Caco-2 (cell line): ENCODE measurements at regions not wholly inside any gene's neighbourhood (a gene's known extent, or its start where the extent isn't known, plus 50 kb on each side); places are given as distances from the start of the nearest gene placed in this dataset.

Experiments
- BruUV-seq: library from RNA; stranded (reverse); fragments of 400-500 nt; replicated peaks from 2 replicates; lab custom pipeline; 2021; lab: Mats Ljungman, UMichigan
- CTCF ChIA-PET: fragments of 300-600 bp; sonication (Branson Sonifier 250); formaldehyde crosslinking; loops from one replicate; lab custom pipeline; 2022; ENCODE audit warnings: antibody characterized with exemption; lab: Charles Lee
- POLR2A ChIA-PET: fragments of 300-600 bp; sonication (Branson Sonifier 250); formaldehyde crosslinking; loops from one replicate; lab custom pipeline; 2022; ENCODE audit warnings: antibody characterized with exemption; lab: Charles Lee
- DNase-seq, 2 experiments: peaks; one replicate each; pipeline versions ENCODE4 v3.0.0 to v3.0.0-alpha.2; 2020 to 2022
- H3K27me3 ChIP-seq: replicated peaks from 2 replicates; pipeline ENCODE4 v1.6.0; 2011; ENCODE audit warnings: low read length; ENCODE audit not compliant: control insufficient read depth, insufficient read depth
- H3K36me3 ChIP-seq: 2 replicates; pipeline ENCODE4 v1.5.1; 2011; ENCODE audit warnings: low read length; ENCODE audit not compliant: control insufficient read depth, insufficient read depth
- H3K4me1 ChIP-seq: fragments of 250-450 bp; sonication (Bioruptor Pico); 2 replicates; pipeline ENCODE4 v1.5.1; 2020; ENCODE audit warnings: mild to moderate bottlenecking
- H3K4me3 ChIP-seq: 2 replicates; pipeline ENCODE4 v1.5.1; 2011; ENCODE audit warnings: low read depth, mild to moderate bottlenecking, control low read depth, low read length
- H3K9me3 ChIP-seq: fragments of 250-450 bp; sonication (Bioruptor Pico); 2 replicates; pipeline ENCODE4 v1.5.1; 2020; ENCODE audit warnings: mild to moderate bottlenecking, moderate library complexity
- H3K27ac Mint-ChIP-seq: one replicate; pipeline ENCODE4 v1.8.0; 2022; ENCODE audit warnings: mixed read lengths; ENCODE audit not compliant: unreplicated experiment
- H3K27me3 Mint-ChIP-seq: one replicate; pipeline ENCODE4 v1.8.0; 2022; ENCODE audit warnings: mixed read lengths; ENCODE audit not compliant: insufficient read depth, unreplicated experiment
- H3K36me3 Mint-ChIP-seq: one replicate; pipeline ENCODE4 v1.8.0; 2022; ENCODE audit warnings: mild to moderate bottlenecking, mixed read lengths; ENCODE audit not compliant: insufficient read depth, unreplicated experiment
- H3K4me1 Mint-ChIP-seq: one replicate; pipeline ENCODE4 v1.8.0; 2022; ENCODE audit warnings: low read depth, mixed read lengths; ENCODE audit not compliant: unreplicated experiment
- H3K4me3 Mint-ChIP-seq: one replicate; pipeline ENCODE4 v1.8.0; 2022; ENCODE audit warnings: mild to moderate bottlenecking, moderate library complexity, mixed read lengths; ENCODE audit not compliant: unreplicated experiment
- H3K9me3 Mint-ChIP-seq: one replicate; pipeline ENCODE4 v1.8.0; 2022; ENCODE audit warnings: mixed read lengths; ENCODE audit not compliant: unreplicated experiment
- CTCF ChIP-seq, 2 experiments: fragments of 200-600 bp in 1 of 2; IDR thresholded peaks; 1 replicate in 1 of 2; 2 replicates in 1 of 2; pipeline versions ENCODE4 v1.5.1 to v1.8.0; 2011 to 2022; ENCODE audit warnings: antibody characterized with exemption in 1 of 2, control low read depth in 1 of 2, inconsistent platforms in 1 of 2, low read depth in 1 of 2, low read length in 1 of 2, mild to moderate bottlenecking in 1 of 2, moderate library complexity in 1 of 2; ENCODE audit not compliant: insufficient read depth in 1 of 2, severe bottlenecking in 1 of 2, unreplicated experiment in 1 of 2
- intact Hi-C: fragments of 100-400 bp; cut with micrococcal nuclease; formaldehyde crosslinking; loops from one replicate; pipeline ENCODE4 v1.10.0; 2022; ENCODE audit not compliant: unreplicated experiment

- H3K4me3 ChIP-seq: no peak overlapping the region
- Mint-ChIP-seq H3K4me3 (no peak overlapping the region), H3K9me3 (no peaks in the 10 kb centered on the region), H3K36me3 (peaks cover 6% of the 10 kb centered on the region), H3K4me1 (peaks cover 9% of the 10 kb centered on the region), H3K27me3 (peaks cover 28% of the 10 kb centered on the region), H3K27ac (no peak overlapping the region)
- peaks cover 6% of the 10 kb centered on the region for H3K27me3 ChIP-seq
- ChIA-PET CTCF (interaction anchor here (0.5 kb wide), 1 partner anchor 1109 kb away, joined by 3 read pairs; no protein-coding TSS in a partner anchor), POLR2A (no interaction called here)
- intact Hi-C loops: no loop called here
- TF ChIP-seq CTCF (IDR thresholded peaks at IDR 0.05; ENCODE audit: insufficient read depth in 1 of 2, low read depth in 1 of 2, low read length in 1 of 2, severe bottlenecking in 1 of 2, unreplicated experiment in 1 of 2): no peak
- 0 out of 2 replicates have a peak, but pooled peaks cover 4% of the 10 kb centered on the region for H3K4me1 ChIP-seq
- no TSS peak for BruUV-seq
- no peak for DNase-seq
- H3K9me3 ChIP-seq: no peaks in the 10 kb centered on the region
- no peaks in the 10 kb centered on the region for H3K36me3 ChIP-seq
Measured at GRCh38 chr10:50993771-50994251, 80.5 kb upstream of the PRKG1 start.

- Histone ChIP-seq H3K9me3 (no peaks in the 10 kb centered on the region), H3K27me3 (no peaks in the 10 kb centered on the region), H3K4me1 (no peaks in the 10 kb centered on the region), H3K36me3 (no peaks in the 10 kb centered on the region), H3K4me3 (no peak overlapping the region)
- TF ChIP-seq CTCF (IDR thresholded peaks at IDR 0.05; ENCODE audit: insufficient read depth in 1 of 2, low read depth in 1 of 2, low read length in 1 of 2, severe bottlenecking in 1 of 2, unreplicated experiment in 1 of 2): no peak
- intact Hi-C loops: no loop called here
- no TSS peak for BruUV-seq
- H3K9me3 Mint-ChIP-seq: no peaks in the 10 kb centered on the region
- POLR2A ChIA-PET: no interaction called here
- H3K4me1 Mint-ChIP-seq: no peaks in the 10 kb centered on the region
- H3K4me3 Mint-ChIP-seq: no peak overlapping the region
- H3K36me3 Mint-ChIP-seq: no peaks in the 10 kb centered on the region
- CTCF ChIA-PET: no interaction called here
- peaks cover 19% of the 10 kb centered on the region for H3K27me3 Mint-ChIP-seq
- DNase-seq: no peak
- H3K27ac Mint-ChIP-seq: no peak overlapping the region
Measured at GRCh38 chr10:50997461-50997860, 76.8 kb upstream of the PRKG1 start.

- H3K4me1 Mint-ChIP-seq: no peaks in the 10 kb centered on the region
- no peaks in the 10 kb centered on the region for H3K36me3 Mint-ChIP-seq
- BruUV-seq: no TSS peak
- no peaks in the 10 kb centered on the region for H3K36me3 ChIP-seq
- H3K27me3 ChIP-seq: no peaks in the 10 kb centered on the region
- H3K4me3 Mint-ChIP-seq: no peak overlapping the region
- TF ChIP-seq CTCF (IDR thresholded peaks at IDR 0.05; ENCODE audit: insufficient read depth in 1 of 2, low read depth in 1 of 2, low read length in 1 of 2, severe bottlenecking in 1 of 2, unreplicated experiment in 1 of 2): no peak
- intact Hi-C loops: no loop called here
- no peaks in the 10 kb centered on the region for H3K4me1 ChIP-seq
- DNase-seq: no peak
- ChIA-PET CTCF (no interaction called here), POLR2A (no interaction called here)
- H3K9me3 ChIP-seq: no peaks in the 10 kb centered on the region
- H3K27me3 Mint-ChIP-seq: peaks cover 13% of the 10 kb centered on the region
- no peaks in the 10 kb centered on the region for H3K9me3 Mint-ChIP-seq
- no peak overlapping the region for H3K27ac Mint-ChIP-seq
- H3K4me3 ChIP-seq: no peak overlapping the region
Measured at GRCh38 chr10:50999163-50999562, 75.1 kb upstream of the PRKG1 start.
